SK-N-SH (cell line): ENCODE measurements at regions not wholly inside any gene's neighbourhood (a gene's known extent, or its start where the extent isn't known, plus 50 kb on each side); places are given as distances from the start of the nearest gene placed in this dataset.
"Not testable (repeated sequence)": the region's sequence is repeated elsewhere in the genome, so short reads cannot be mapped to it uniquely, and the experiment has no call there.

Source experiments
- CTCF ChIA-PET: fragments of 300-600, 350-600 bp; formaldehyde crosslinking; extraction: SDS; loops from one replicate; lab custom pipeline; 2021; lab: Yijun Ruan, JAX
- POLR2A ChIA-PET: fragments of 350-600 bp; sonication (Branson Sonifier 250); formaldehyde crosslinking; extraction: SDS; loops from one replicate; lab custom pipeline; 2020; ENCODE audit warnings: antibody characterized with exemption, inconsistent platforms; lab: Yijun Ruan, JAX
- DNase-seq: peaks from one replicate; pipeline ENCODE4 v3.0.0; 2012
- H2AFZ ChIP-seq: fragments of 200-600 bp; sonication (generic); 2 replicates; pipeline ENCODE4 v1.8.1; 2016; ENCODE audit warnings: antibody characterized with exemption, mild to moderate bottlenecking, low read depth
- H3F3A ChIP-seq: fragments of 200-600 bp; sonication (generic); replicated peaks from 2 replicates; pipeline ENCODE3; 2016; ENCODE audit warnings: antibody characterized with exemption, mild to moderate bottlenecking; ENCODE audit not compliant: insufficient read depth
- H3K27ac ChIP-seq, 2 experiments: fragments of 200-500 bp in 1 of 2; fragments of 200-600 bp in 1 of 2; sonication (Bioruptor generic) in 1 of 2; sonication (generic), shearing (Covaris generic) in 1 of 2; 2 replicates each; pipeline versions ENCODE4 v1.5.1 to v1.6.1; 2014 to 2016; ENCODE audit warnings: low read depth in 2 of 2, inconsistent platforms in 1 of 2, low read length in 1 of 2, mild to moderate bottlenecking in 1 of 2, mixed read lengths in 1 of 2
- H3K27me3 ChIP-seq: fragments of 200-600 bp; sonication (generic), shearing (Covaris generic); 2 replicates; pipeline ENCODE4 v1.6.1; 2016; ENCODE audit warnings: mixed run types; ENCODE audit not compliant: insufficient read depth
- H3K36me3 ChIP-seq, 2 experiments: fragments of 200-500 bp in 1 of 2; fragments of 200-600 bp in 1 of 2; sonication (Bioruptor generic) in 1 of 2; sonication (generic) in 1 of 2; replicated peaks in 1 of 2; 2 replicates each; pipeline versions ENCODE3 to v1.5.1; 2014 to 2016; ENCODE audit warnings: low read length in 1 of 2, mild to moderate bottlenecking in 1 of 2; ENCODE audit not compliant: insufficient read depth in 2 of 2, control insufficient read depth in 1 of 2
- H3K4me1 ChIP-seq, 2 experiments: fragments of 200-500 bp in 1 of 2; fragments of 200-600 bp in 1 of 2; sonication (Bioruptor generic) in 1 of 2; sonication (generic), shearing (Covaris generic) in 1 of 2; 2 replicates each; pipeline versions ENCODE4 v1.5.1 to v1.6.1; 2014 to 2016; ENCODE audit warnings: low read depth in 1 of 2, low read length in 1 of 2, mixed run types in 1 of 2; ENCODE audit not compliant: insufficient read depth in 2 of 2, control insufficient read depth in 1 of 2
- H3K4me2 ChIP-seq: fragments of 200-600 bp; sonication (generic), shearing (Covaris generic); 2 replicates; pipeline ENCODE4 v1.6.1; 2017; ENCODE audit warnings: mixed run types
- H3K4me3 ChIP-seq, 2 experiments: fragments of 200-500 bp in 1 of 2; fragments of 200-600 bp in 1 of 2; sonication (Bioruptor generic) in 1 of 2; sonication (generic), shearing (Covaris generic) in 1 of 2; 2 replicates each; pipeline versions ENCODE4 v1.5.1 to v1.8.1; 2014 to 2016; ENCODE audit warnings: low read depth in 2 of 2, inconsistent platforms in 1 of 2, low read length in 1 of 2, mild to moderate bottlenecking in 1 of 2, mixed read lengths in 1 of 2, moderate library complexity in 1 of 2
- H3K79me2 ChIP-seq: fragments of 200-600 bp; sonication (generic); 2 replicates; pipeline ENCODE4 v1.8.1; 2017; ENCODE audit warnings: mild to moderate bottlenecking; ENCODE audit not compliant: insufficient read depth
- H3K9ac ChIP-seq: fragments of 200-600 bp; sonication (generic); 2 replicates; pipeline ENCODE4 v1.6.1; 2017; ENCODE audit warnings: mixed run types
- H3K9me2 ChIP-seq: fragments of 200-600 bp; sonication (generic); 2 replicates; pipeline ENCODE4 v1.6.1; 2017; ENCODE audit warnings: mixed run types
- H3K9me3 ChIP-seq: fragments of 200-600 bp; sonication (generic); 2 replicates; pipeline ENCODE4 v1.6.1; 2017; ENCODE audit warnings: mixed run types, mild to moderate bottlenecking, moderate library complexity
- H4K20me1 ChIP-seq: fragments of 200-600 bp; sonication (generic); 2 replicates; pipeline ENCODE4 v1.6.1; 2017; ENCODE audit warnings: mild to moderate bottlenecking, mixed run types; ENCODE audit not compliant: insufficient read depth
- CHD2 ChIP-seq: fragments of 150-350 bp; IDR thresholded peaks from 2 replicates; pipeline ENCODE4 v1.6.1; 2018; ENCODE audit warnings: low read length; ENCODE audit not compliant: partially characterized antibody
- EP300 ChIP-seq, 2 experiments: IDR thresholded peaks; 2 replicates each; pipeline versions ENCODE4 v1.4.0 to v1.6.1; 2012; ENCODE audit warnings: borderline replicate concordance in 1 of 2, low read depth in 1 of 2, low read length in 1 of 2
- EZH2phosphoT487 ChIP-seq: fragments of 200-600 bp; sonication (generic); IDR thresholded peaks from 2 replicates; pipeline ENCODE4 v1.6.1; 2017; ENCODE audit warnings: low read depth, mixed run types, mild to moderate bottlenecking, antibody characterized with exemption, moderate library complexity, borderline replicate concordance
- FOSL2 ChIP-seq: IDR thresholded peaks from 2 replicates; pipeline ENCODE4 v1.4.0; 2012; ENCODE audit warnings: low read depth, mild to moderate bottlenecking, moderate library complexity, borderline replicate concordance
- FOXM1 ChIP-seq: IDR thresholded peaks from 2 replicates; pipeline ENCODE4 v1.4.0; 2012; ENCODE audit warnings: low read depth, mild to moderate bottlenecking
- GATA2 ChIP-seq: sonication (generic); formaldehyde crosslinking; IDR thresholded peaks from 2 replicates; pipeline ENCODE4 v1.5.0; 2020; ENCODE audit warnings: mild to moderate bottlenecking, missing genetic modification reagents
- JUND ChIP-seq: IDR thresholded peaks from 2 replicates; pipeline ENCODE4 v1.4.0; 2012
- MXI1 ChIP-seq: IDR thresholded peaks from 2 replicates; pipeline ENCODE4 v1.6.1; 2012; ENCODE audit warnings: mild to moderate bottlenecking, low read depth, low read length, improper control_type of control experiment
- PBX3 ChIP-seq: IDR thresholded peaks from 2 replicates; pipeline ENCODE4; 2012
- POLR2AphosphoS5 ChIP-seq: IDR thresholded peaks from 2 replicates; pipeline ENCODE4 v1.6.1; 2012; ENCODE audit warnings: low read depth, low read length
- RXRA ChIP-seq: IDR thresholded peaks from 2 replicates; pipeline ENCODE4 v1.4.0; 2012; ENCODE audit warnings: low read depth, mild to moderate bottlenecking, borderline replicate concordance
- SIN3A ChIP-seq: IDR thresholded peaks from 2 replicates; pipeline ENCODE4 v1.6.1; 2012; ENCODE audit warnings: low read depth, mild to moderate bottlenecking, low read length, moderate library complexity, borderline replicate concordance
- TCF12 ChIP-seq: IDR thresholded peaks from 2 replicates; pipeline ENCODE4 v1.4.0; 2012
- TEAD4 ChIP-seq: IDR thresholded peaks from 2 replicates; pipeline ENCODE4 v1.4.0; 2012; ENCODE audit warnings: mild to moderate bottlenecking, borderline replicate concordance; ENCODE audit not compliant: insufficient read depth
- USF1 ChIP-seq: IDR thresholded peaks from 2 replicates; pipeline ENCODE4 v1.4.0; 2012; ENCODE audit warnings: low read depth, borderline replicate concordance
- USF2 ChIP-seq: fragments of 150-350 bp; IDR thresholded peaks from 2 replicates; pipeline ENCODE4 v1.6.1; 2017; ENCODE audit warnings: antibody characterized with exemption, low read length, low read depth, borderline replicate concordance
- YY1 ChIP-seq: IDR thresholded peaks from 2 replicates; pipeline ENCODE4 v1.4.0; 2012; ENCODE audit warnings: low read depth, mild to moderate bottlenecking
- WGBS: methylation state at CpG from one replicate; pipeline ENCODE4 v1.1.6; 2017; ENCODE audit warnings: low lambda C conversion rate; 5-methylcytosine and 5-hydroxymethylcytosine counted together
- TF ChIP-seq, protein P1 (sequence below): fragments of 150-350 bp; IDR thresholded peaks from 2 replicates; pipeline ENCODE4 v1.6.1; 2016; ENCODE audit warnings: mild to moderate bottlenecking, low read depth, low read length

- Histone ChIP-seq H3K4me2 (no peak overlapping the region), H3F3A (no peaks in the 10 kb centered on the region)
- 8% methylated on average over 2 of the region's 2 CpGs for WGBS
These were observed 375.2 kb upstream of the SGO1 start for GRCh38 chr3:20561166-20561565.

GRCh38 chr3:20560446-20560845, 374.4 kb upstream of the SGO1 start:
- H3K9ac ChIP-seq, H3K9me3 ChIP-seq, H3K36me3 ChIP-seq, H4K20me1 ChIP-seq, H3K4me2 ChIP-seq, H3F3A ChIP-seq, H3K79me2 ChIP-seq, DNase-seq, H3K27me3 ChIP-seq, H2AFZ ChIP-seq, H3K9me2 ChIP-seq, H3K4me3 ChIP-seq, POLR2A ChIA-PET, H3K4me1 ChIP-seq, CTCF ChIA-PET: not testable (repeated sequence)
- whole genome bisulfite sequencing = 83% methylated on average over 5 of the region's 5 CpGs
- peak overlapping the region; percentile 34 to 39; a peak in 2 of 4 replicates for H3K27ac ChIP-seq

More at GRCh38 chr3:20561166-20561565, 375.2 kb upstream of the SGO1 start:
- POLR2A ChIA-PET = no interaction called here
- peaks cover 0 to 2% of the 10 kb centered on the region in 2 experiments; a peak in 2 of 4 replicates for H3K4me1 ChIP-seq
- no peak overlapping the region for H3K4me3 ChIP-seq
- H3K27me3 ChIP-seq = no peaks in the 10 kb centered on the region
- no peaks in the 10 kb centered on the region for H3K9me2 ChIP-seq
- H3K9ac ChIP-seq = no peak overlapping the region
- H4K20me1 ChIP-seq = no peaks in the 10 kb centered on the region
- no peaks in the 10 kb centered on the region for H3K9me3 ChIP-seq
- no peak for DNase-seq
- peak overlapping the region; percentile 39 to 63; a peak in 2 of 4 replicates for H3K27ac ChIP-seq
- CTCF ChIA-PET = no interaction called here
- H3K79me2 ChIP-seq = no peaks in the 10 kb centered on the region
- TF ChIP-seq TEAD4 (no peak), PBX3 (peak; percentile 60), SIN3A (no peak), TCF12 (peak; percentile 83), FOSL2 (no peak), EZH2phosphoT487 (no peak), EP300 (IDR thresholded peaks at IDR 0.05; ENCODE audit: borderline replicate concordance in 1 of 2, low read depth in 1 of 2, low read length in 1 of 2) (peak in 1 of 2 experiments; percentile 24; a peak in 1 of 4 replicates), USF2 (no peak), YY1 (no peak), POLR2AphosphoS5 (no peak), GATA2 (no peak), MXI1 (no peak), FOXM1 (no peak), JUND (no peak), CHD2 (no peak), USF1 (no peak), RXRA (peak; percentile 71)
- TF ChIP-seq, protein P1, sequence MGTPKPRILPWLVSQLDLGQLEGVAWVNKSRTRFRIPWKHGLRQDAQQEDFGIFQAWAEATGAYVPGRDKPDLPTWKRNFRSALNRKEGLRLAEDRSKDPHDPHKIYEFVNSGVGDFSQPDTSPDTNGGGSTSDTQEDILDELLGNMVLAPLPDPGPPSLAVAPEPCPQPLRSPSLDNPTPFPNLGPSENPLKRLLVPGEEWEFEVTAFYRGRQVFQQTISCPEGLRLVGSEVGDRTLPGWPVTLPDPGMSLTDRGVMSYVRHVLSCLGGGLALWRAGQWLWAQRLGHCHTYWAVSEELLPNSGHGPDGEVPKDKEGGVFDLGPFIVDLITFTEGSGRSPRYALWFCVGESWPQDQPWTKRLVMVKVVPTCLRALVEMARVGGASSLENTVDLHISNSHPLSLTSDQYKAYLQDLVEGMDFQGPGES = no peak
- peak overlapping the region; percentile 57 for H2AFZ ChIP-seq
- H3K36me3 ChIP-seq = no peaks in the 10 kb centered on the region
